GM12878 (cell line): ENCODE measurements at regions not wholly inside any gene's neighbourhood (a gene's known extent, or its start where the extent isn't known, plus 50 kb on each side); places are given as distances from the start of the nearest gene placed in this dataset.
"Not testable (repeated sequence)": the region's sequence is repeated elsewhere in the genome, so short reads cannot be mapped to it uniquely, and the experiment has no call there.

Source experiments
- ATAC-seq: fragments of 200-7000 bp; cut with Tn5 transposase; 3 replicates; pipeline ENCODE4 v1.9.1; 2020; ENCODE audit warnings: mild to moderate bottlenecking, moderate library complexity
- BruUV-seq: library from RNA; stranded (reverse); fragments of 400-500 nt; replicated peaks from 2 replicates; lab custom pipeline; 2021; lab: Mats Ljungman, UMichigan
- CTCF ChIA-PET: fragments of 300-600 bp; sonication (Branson Sonifier 250); formaldehyde crosslinking; extraction: SDS; loops from one replicate; lab custom pipeline; 2021; ENCODE audit warnings: inconsistent platforms; lab: Yijun Ruan, JAX
- POLR2A ChIA-PET: fragments of 350-600 bp; formaldehyde crosslinking; extraction: SDS; loops from one replicate; lab custom pipeline; 2021; ENCODE audit warnings: inconsistent platforms; lab: Charles Lee
- RAD21 ChIA-PET: fragments of 300-600 bp; sonication (Branson Sonifier 250); formaldehyde crosslinking; loops from one replicate; lab custom pipeline; 2023; ENCODE audit warnings: antibody characterized with exemption; ENCODE audit not compliant: unreplicated experiment; lab: Charles Lee
- SMC1A ChIA-PET: fragments of 300-600 bp; sonication (Branson Sonifier 250); formaldehyde crosslinking; loops from one replicate; lab custom pipeline; 2023; ENCODE audit not compliant: unreplicated experiment, uncharacterized antibody; lab: Charles Lee
- DNase-seq: peaks from one replicate; pipeline ENCODE4 v3.0.0-alpha.2; 2011; ENCODE audit warnings: low read depth, low spot score
- FAIRE-seq: peaks from 3 replicates; lab custom pipeline; 2011; peaks lifted over from hg19 to GRCh38; lab: Jason Lieb, UNC
- H2AFZ ChIP-seq: 2 replicates; pipeline ENCODE4 v1.6.0; 2011; ENCODE audit warnings: low read depth, low read length, control low read depth; ENCODE audit not compliant: control insufficient read depth
- H3K27ac ChIP-seq: 2 replicates; pipeline ENCODE4 v1.5.1; 2011; ENCODE audit warnings: control low read depth; ENCODE audit not compliant: control insufficient read depth, insufficient read depth
- H3K27me3 ChIP-seq, 2 experiments: replicated peaks in 1 of 2; 2 replicates each; pipeline versions ENCODE4 v1.6.0 to v1.6.1; 2011; ENCODE audit warnings: low read length in 1 of 2; ENCODE audit not compliant: control insufficient read depth in 2 of 2, insufficient read depth in 2 of 2
- H3K36me3 ChIP-seq, 2 experiments: 2 replicates each; pipeline ENCODE4 v1.5.1; 2011; ENCODE audit warnings: low read length in 1 of 2; ENCODE audit not compliant: control insufficient read depth in 2 of 2, insufficient read depth in 2 of 2
- H3K4me1 ChIP-seq: 2 replicates; pipeline ENCODE4 v1.6.1; 2011; ENCODE audit warnings: mild to moderate bottlenecking, low read length, moderate library complexity, mixed read lengths; ENCODE audit not compliant: control insufficient read depth, insufficient read depth
- H3K4me2 ChIP-seq: 2 replicates; pipeline ENCODE4 v1.6.0; 2011; ENCODE audit warnings: control low read depth; ENCODE audit not compliant: control insufficient read depth, insufficient read depth
- H3K4me3 ChIP-seq: fragments of 200-600 bp; sonication (generic); 2 replicates; pipeline ENCODE4 v1.5.1; 2016
- H3K79me2 ChIP-seq: 2 replicates; pipeline ENCODE4 v1.6.0; 2011; ENCODE audit warnings: low read length; ENCODE audit not compliant: control insufficient read depth, insufficient read depth
- H3K9ac ChIP-seq: 2 replicates; pipeline ENCODE4 v1.8.0; 2011; ENCODE audit warnings: low read length, control low read depth, mixed read lengths; ENCODE audit not compliant: control insufficient read depth, insufficient read depth
- H3K9me3 ChIP-seq: replicated peaks from 3 replicates; pipeline ENCODE4 v1.5.1; 2011; ENCODE audit warnings: mild to moderate bottlenecking, low read length; ENCODE audit not compliant: control insufficient read depth, insufficient read depth
- H4K20me1 ChIP-seq: 2 replicates; pipeline ENCODE4 v1.6.0; 2011; ENCODE audit not compliant: control insufficient read depth, insufficient read depth
- BACH1 ChIP-seq: fragments of 450-650 bp; IDR thresholded peaks from 2 replicates; pipeline ENCODE4 v1.6.1; 2017; ENCODE audit warnings: mild to moderate bottlenecking, borderline replicate concordance
- EGR1 ChIP-seq, 2 experiments: IDR thresholded peaks; 1 replicate in 1 of 2; 2 replicates in 1 of 2; pipeline ENCODE4 v1.6.1; 2011 to 2012; ENCODE audit warnings: low read depth in 2 of 2, low read length in 2 of 2, borderline replicate concordance in 1 of 2, mild to moderate bottlenecking in 1 of 2, moderate library complexity in 1 of 2
- ETV6 ChIP-seq, 2 experiments: fragments of 450-650 bp in 1 of 2; IDR thresholded peaks in 1 of 2; conservative IDR thresholded peaks in 1 of 2; 2 replicates each; pipeline ENCODE4 v1.6.1; 2014; ENCODE audit warnings: antibody characterized with exemption in 1 of 2, borderline replicate concordance in 1 of 2, low read depth in 1 of 2, mild to moderate bottlenecking in 1 of 2, moderate library complexity in 1 of 2
- EZH2 ChIP-seq: IDR thresholded peaks from 2 replicates; pipeline ENCODE4 v1.6.1; 2012; ENCODE audit warnings: low read depth, mild to moderate bottlenecking, control low read depth, inconsistent platforms, low read length, borderline replicate concordance; ENCODE audit not compliant: control insufficient read depth
- HDAC2 ChIP-seq: fragments of 200-600 bp; sonication (generic); IDR thresholded peaks from 2 replicates; pipeline ENCODE4 v1.6.1; 2017
- RBBP5 ChIP-seq: fragments of 200-600 bp; sonication (generic); conservative IDR thresholded peaks from 2 replicates; pipeline ENCODE4 v1.6.1; 2016
- SREBF2 ChIP-seq: IDR thresholded peaks from 2 replicates; pipeline ENCODE4 v1.6.1; 2012; ENCODE audit warnings: mild to moderate bottlenecking, low read length
- ZBTB33 ChIP-seq: fragments of 450-650 bp; IDR thresholded peaks from 2 replicates; pipeline ENCODE4 v1.6.1; 2017; ENCODE audit warnings: mild to moderate bottlenecking
- ZSCAN29 ChIP-seq: fragments of 450-650 bp; IDR thresholded peaks from 2 replicates; pipeline ENCODE4 v1.6.1; 2017; ENCODE audit warnings: mild to moderate bottlenecking, moderate library complexity
- WGBS: methylation state at CpG from one replicate; pipeline ENCODE4 v1.1.6; 2016; ENCODE audit warnings: low lambda C conversion rate; ENCODE audit not compliant: insufficient replicate concordance, insufficient coverage; ENCODE audit errors: missing lambda C conversion rate; 5-methylcytosine and 5-hydroxymethylcytosine counted together
- in situ Hi-C: fragments of 300-500 bp; cut with MboI; formaldehyde crosslinking; loops from 9 replicates; pipeline ENCODE4 v1.14.3; 2018; ENCODE audit warnings: mixed read lengths
- intact Hi-C: fragments of 100-400 bp; cut with micrococcal nuclease; formaldehyde crosslinking; loops from one replicate; pipeline ENCODE4 v1.14.2; 2022; ENCODE audit not compliant: unreplicated experiment

- H3K27me3 ChIP-seq, CTCF ChIA-PET, DNase-seq, RAD21 ChIA-PET, FAIRE-seq, H3K4me1 ChIP-seq, H3K4me2 ChIP-seq, H3K36me3 ChIP-seq, POLR2A ChIA-PET, BruUV-seq, H3K27ac ChIP-seq, in situ Hi-C loops, H4K20me1 ChIP-seq, ATAC-seq, H3K9ac ChIP-seq, H3K4me3 ChIP-seq, H3K9me3 ChIP-seq, SMC1A ChIA-PET, H2AFZ ChIP-seq, intact Hi-C loops, H3K79me2 ChIP-seq: not testable (repeated sequence)
- 72% methylated on average over 8 of the region's 13 CpGs for WGBS
Measured at GRCh38 chrX:110520652-110521051, 162.0 kb downstream of the RTL9 start.

GRCh38 chrX:110531873-110532580 is 173.4 kb downstream of the RTL9 start:
- Histone ChIP-seq H2AFZ (no peak overlapping the region), H3K79me2 (no peaks in the 10 kb centered on the region), H3K9ac (no peak overlapping the region), H3K4me2 (no peak overlapping the region), H3K27me3 (no peaks in the 10 kb centered on the region), H3K36me3 (no peaks in the 10 kb centered on the region), H3K4me3 (no peak overlapping the region), H3K4me1 (no peaks in the 10 kb centered on the region), H3K9me3 (no peaks in the 10 kb centered on the region), H4K20me1 (no peaks in the 10 kb centered on the region), H3K27ac (no peak overlapping the region)
- SMC1A ChIA-PET: interaction anchor here (0.7 kb wide), 1 partner anchor 9 kb away, joined by 3 read pairs; no protein-coding TSS in a partner anchor
- RAD21 ChIA-PET: no interaction called here
- FAIRE-seq (no peak), ATAC-seq (no peak), DNase-seq (no peak)
- WGBS: 0% methylated on average over 2 of the region's 2 CpGs
- intact Hi-C loops (no loop called here), in situ Hi-C loops (no loop called here)
- BruUV-seq: no TSS peak
- TF ChIP-seq HDAC2 (no peak), EZH2 (no peak), ZBTB33 (no peak), RBBP5 (no peak), SREBF2 (no peak), ETV6 (conservative IDR thresholded peaks at IDR 0.05 in 1 of 2, IDR thresholded peaks at IDR 0.05 in 1 of 2; ENCODE audit: borderline replicate concordance in 1 of 2, low read depth in 1 of 2) (no peak), EGR1 (IDR thresholded peaks at IDR 0.05; ENCODE audit: borderline replicate concordance in 1 of 2, low read depth in 2 of 2, low read length in 2 of 2) (no peak), BACH1 (no peak), ZSCAN29 (no peak)
- CTCF ChIA-PET: no interaction called here
- POLR2A ChIA-PET: no interaction called here
